HG02852 (cell line): ENCODE measurements at regions not wholly inside any gene's neighbourhood (a gene's known extent, or its start where the extent isn't known, plus 50 kb on each side); places are given as distances from the start of the nearest gene placed in this dataset.

Experiments
- ATAC-seq: cut with Tn5 transposase; IDR thresholded peaks from one replicate; pipeline ENCODE4 v1.9.1; 2021; ENCODE audit warnings: mild to moderate bottlenecking, moderate library complexity; ENCODE audit not compliant: unreplicated experiment

- no peak for ATAC-seq
Measured at GRCh38 chr7:18305866-18306265, 189.7 kb upstream of the HDAC9 start.

GRCh38 chr7:18306696-18307095, 188.9 kb upstream of the HDAC9 start:
- no peak for ATAC-seq

GRCh38 chr7:18308938-18309337, 186.6 kb upstream of the HDAC9 start:
- ATAC-seq, result no peak

- no peak for ATAC-seq
Measured at GRCh38 chr7:18312482-18312881, 183.1 kb upstream of the HDAC9 start.

- no peak for ATAC-seq
Measured at GRCh38 chr7:18313965-18314364, 181.6 kb upstream of the HDAC9 start.

GRCh38 chr7:18315241-18315640, 180.3 kb upstream of the HDAC9 start:
- ATAC-seq, result no peak

GRCh38 chr7:18317941-18318340, 177.6 kb upstream of the HDAC9 start:
- no peak for ATAC-seq

- ATAC-seq, result no peak
Measured at GRCh38 chr7:18320422-18320821, 175.1 kb upstream of the HDAC9 start.

- peak; percentile 92 for ATAC-seq
Measured at GRCh38 chr7:18320971-18321567, 174.5 kb upstream of the HDAC9 start.

GRCh38 chr7:18330548-18330947, 165.0 kb upstream of the HDAC9 start:
- ATAC-seq, result no peak

GRCh38 chr7:18336626-18337025, 158.9 kb upstream of the HDAC9 start:
- ATAC-seq, result no peak

- ATAC-seq, result no peak
Measured at GRCh38 chr7:18337048-18337809, 158.3 kb upstream of the HDAC9 start.

GRCh38 chr7:18338910-18339523, 156.5 kb upstream of the HDAC9 start:
- no peak for ATAC-seq

GRCh38 chr7:18341756-18342155, 153.8 kb upstream of the HDAC9 start:
- ATAC-seq, result no peak

- ATAC-seq, result no peak
Measured at GRCh38 chr7:18343047-18343446, 152.5 kb upstream of the HDAC9 start.

GRCh38 chr7:18344536-18344935, 151.0 kb upstream of the HDAC9 start:
- ATAC-seq, result no peak

- ATAC-seq, result peak; percentile 69
Measured at GRCh38 chr7:18345641-18346234, 149.8 kb upstream of the HDAC9 start.

- ATAC-seq, result no peak
Measured at GRCh38 chr7:18347170-18347569, 148.4 kb upstream of the HDAC9 start.

- no peak for ATAC-seq
Measured at GRCh38 chr7:18350678-18351077, 144.9 kb upstream of the HDAC9 start.

GRCh38 chr7:18352339-18353255, 143.0 kb upstream of the HDAC9 start:
- peak; percentile 76 for ATAC-seq

- ATAC-seq, result no peak
Measured at GRCh38 chr7:18353339-18353738, 142.2 kb upstream of the HDAC9 start.
